Mesendoderm (in vitro differentiated cells): ENCODE measurements at regions not wholly inside any gene's neighbourhood (a gene's known extent, or its start where the extent isn't known, plus 50 kb on each side); places are given as distances from the start of the nearest gene placed in this dataset.
A peak's percentile ranks its signal among the peaks of the same experiment; 100 is the strongest.

Experiments
- DNase-seq: peaks from one replicate; pipeline ENCODE4 v3.0.0; 2013
- H2AK5ac ChIP-seq: 2 replicates; pipeline ENCODE4 v1.6.1; 2013; ENCODE audit warnings: low read length, inconsistent platforms
- H2BK120ac ChIP-seq: 2 replicates; pipeline ENCODE4 v1.6.1; 2013; ENCODE audit warnings: low read depth, mild to moderate bottlenecking, low read length, moderate library complexity, mixed read lengths
- H2BK15ac ChIP-seq: replicated peaks from 2 replicates; pipeline ENCODE4 v1.6.1; 2013; ENCODE audit warnings: low read depth, mild to moderate bottlenecking, moderate library complexity
- H2BK5ac ChIP-seq: 2 replicates; pipeline ENCODE4 v1.6.1; 2013; ENCODE audit warnings: low read length, inconsistent platforms
- H3K18ac ChIP-seq: 2 replicates; pipeline ENCODE4 v1.6.1; 2013; ENCODE audit warnings: mild to moderate bottlenecking, low read length, mixed read lengths
- H3K23ac ChIP-seq: one replicate; pipeline ENCODE4 v1.6.1; 2013; ENCODE audit warnings: low read length
- H3K27ac ChIP-seq: 2 replicates; pipeline ENCODE4 v1.5.1; 2013; ENCODE audit warnings: low read depth, mild to moderate bottlenecking, inconsistent platforms, low read length, moderate library complexity
- H3K27me3 ChIP-seq: 2 replicates; pipeline ENCODE4 v1.6.1; 2013; ENCODE audit warnings: low read length, control low read depth, mild to moderate bottlenecking, inconsistent platforms; ENCODE audit not compliant: insufficient read depth, poor library complexity
- H3K36me3 ChIP-seq: 2 replicates; pipeline ENCODE4 v1.6.1; 2013; ENCODE audit warnings: low read length, inconsistent platforms; ENCODE audit not compliant: control insufficient read depth, insufficient read depth
- H3K4ac ChIP-seq: one replicate; pipeline ENCODE4 v1.6.1; 2013; ENCODE audit warnings: low read depth, mild to moderate bottlenecking, low read length, moderate library complexity
- H3K4me1 ChIP-seq: 2 replicates; pipeline ENCODE4 v1.6.1; 2013; ENCODE audit warnings: low read depth, low read length, inconsistent platforms; ENCODE audit not compliant: control insufficient read depth
- H3K4me2 ChIP-seq: 2 replicates; pipeline ENCODE4 v1.6.1; 2013; ENCODE audit warnings: low read length
- H3K4me3 ChIP-seq: 2 replicates; pipeline ENCODE4 v1.5.1; 2013; ENCODE audit warnings: mild to moderate bottlenecking, low read length
- H3K56ac ChIP-seq: one replicate; pipeline ENCODE4 v1.6.1; 2013; ENCODE audit warnings: low read length
- H3K79me1 ChIP-seq: 2 replicates; pipeline ENCODE4 v1.6.1; 2013; ENCODE audit warnings: low read length, inconsistent platforms
- H3K79me2 ChIP-seq: 2 replicates; pipeline ENCODE4 v1.6.1; 2013; ENCODE audit warnings: mild to moderate bottlenecking, low read length; ENCODE audit not compliant: control insufficient read depth, insufficient read depth
- H3K9ac ChIP-seq: 2 replicates; pipeline ENCODE4 v1.6.1; 2013; ENCODE audit warnings: low read length, inconsistent platforms
- H4K5ac ChIP-seq: one replicate; pipeline ENCODE4 v1.6.1; 2013; ENCODE audit warnings: low read length
- H4K8ac ChIP-seq: one replicate; pipeline ENCODE4 v1.6.1; 2013; ENCODE audit warnings: low read depth, mild to moderate bottlenecking, control low read depth, low read length, moderate library complexity
- WGBS: extraction: QIAGEN DNeasy Blood & Tissue Kit; methylation state at CpG from one replicate; pipeline ENCODE4 v1.1.7; 2013; ENCODE audit warnings: low lambda C conversion rate, missing lambda C conversion rate; ENCODE audit not compliant: insufficient coverage; ENCODE audit errors: extremely low coverage; 5-methylcytosine and 5-hydroxymethylcytosine counted together

DNA sequence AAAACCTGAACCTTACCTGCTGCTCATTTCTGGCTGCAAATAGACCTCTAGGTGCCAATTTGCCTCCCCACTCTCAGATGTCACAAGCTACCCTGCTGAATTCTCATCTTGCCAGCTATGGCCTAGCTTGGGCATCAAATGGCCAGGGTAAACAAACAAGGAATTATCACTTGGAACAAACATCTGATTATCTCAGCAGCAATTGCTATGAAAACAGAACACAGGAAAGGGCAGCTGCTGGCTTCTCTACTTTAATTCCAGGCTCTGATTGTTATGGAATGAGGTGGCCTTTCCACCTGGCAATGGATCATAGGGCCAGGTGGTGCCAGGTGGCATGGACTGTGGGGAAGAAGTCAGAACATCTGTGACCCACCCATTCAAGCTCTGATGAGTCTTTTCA lies 505.1 kb downstream of the TLR4 start:
- Histone ChIP-seq H3K56ac (no peak overlapping the region), H3K4me2 (no peak overlapping the region), H4K8ac (no peak overlapping the region), H3K36me3 (no peaks in the 10 kb centered on the region), H2AK5ac (no peak overlapping the region), H3K18ac (no peak overlapping the region), H3K27ac (no peak overlapping the region), H2BK120ac (no peak overlapping the region), H3K23ac (no peak overlapping the region), H4K5ac (no peak overlapping the region), H3K4me3 (no peak overlapping the region), H3K79me1 (no peaks in the 10 kb centered on the region), H3K27me3 (no peaks in the 10 kb centered on the region), H3K79me2 (no peaks in the 10 kb centered on the region), H3K4me1 (no peaks in the 10 kb centered on the region), H3K9ac (no peak overlapping the region), H2BK5ac (no peak overlapping the region), H3K4ac (no peak overlapping the region), H2BK15ac (no peak overlapping the region)
- DNase-seq = no peak

DNA sequence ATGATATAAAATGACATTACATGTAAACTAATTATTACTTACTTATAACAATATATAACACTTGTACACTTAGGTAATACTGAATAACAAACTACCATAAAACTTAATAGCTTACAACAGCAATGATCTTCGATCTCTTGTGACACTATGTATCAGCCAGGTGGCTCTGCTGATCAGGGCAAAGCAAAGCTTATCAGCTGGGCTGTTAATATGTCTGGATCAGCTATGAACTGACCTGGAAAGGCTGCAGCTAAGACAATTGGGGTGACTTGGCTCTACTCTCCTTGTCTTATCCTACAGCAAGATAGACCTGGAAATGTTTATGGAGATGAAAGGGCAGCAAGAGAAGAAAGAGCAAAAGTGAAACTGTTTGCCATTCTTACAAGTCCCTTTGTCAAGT lies 511.3 kb downstream of the TLR4 start:
- Histone ChIP-seq H3K56ac (no peak overlapping the region), H2BK15ac (no peak overlapping the region), H3K4ac (no peak overlapping the region), H3K79me1 (no peaks in the 10 kb centered on the region), H3K27me3 (no peaks in the 10 kb centered on the region), H3K4me3 (no peak overlapping the region), H3K79me2 (no peaks in the 10 kb centered on the region), H3K36me3 (no peaks in the 10 kb centered on the region), H3K27ac (no peak overlapping the region), H3K23ac (no peak overlapping the region), H3K18ac (no peak overlapping the region), H2BK5ac (no peak overlapping the region), H2BK120ac (no peak overlapping the region), H4K5ac (no peak overlapping the region), H4K8ac (no peak overlapping the region), H2AK5ac (no peak overlapping the region), H3K4me2 (no peak overlapping the region), H3K4me1 (no peaks in the 10 kb centered on the region), H3K9ac (no peak overlapping the region)
- WGBS = no CpG with 5 or more reads among the region's 1 CpG
- DNase-seq = peak; percentile 1

DNA sequence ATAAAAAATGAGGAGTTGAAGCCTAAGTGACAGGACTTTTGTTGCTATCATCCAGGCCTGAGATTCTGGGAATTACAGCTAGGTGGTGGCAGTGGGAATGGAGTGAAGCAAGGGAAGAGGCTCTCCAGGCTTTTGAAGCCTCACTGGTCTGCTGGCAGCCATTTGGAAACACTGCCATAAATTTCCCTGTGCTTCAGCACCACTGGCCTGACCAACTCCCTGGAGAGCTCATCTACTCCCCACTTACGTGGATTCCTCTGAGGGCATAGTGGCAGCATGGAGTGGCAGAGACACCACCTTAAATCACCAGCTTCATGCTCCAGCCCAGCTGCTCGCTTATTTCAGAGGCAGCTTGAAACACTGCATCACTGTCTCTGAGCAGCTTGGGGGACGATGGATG lies 518.2 kb downstream of the TLR4 start:
- Histone ChIP-seq H4K5ac (no peak overlapping the region), H3K27me3 (no peaks in the 10 kb centered on the region), H3K9ac (no peak overlapping the region), H2BK5ac (no peak overlapping the region), H2AK5ac (no peak overlapping the region), H4K8ac (no peak overlapping the region), H3K27ac (no peak overlapping the region), H3K18ac (no peak overlapping the region), H3K4me1 (no peaks in the 10 kb centered on the region), H3K4me3 (no peak overlapping the region), H3K79me1 (no peaks in the 10 kb centered on the region), H3K79me2 (no peaks in the 10 kb centered on the region), H3K23ac (no peak overlapping the region), H3K36me3 (no peaks in the 10 kb centered on the region), H3K4ac (no peak overlapping the region), H3K4me2 (no peak overlapping the region), H2BK15ac (no peak overlapping the region), H2BK120ac (no peak overlapping the region), H3K56ac (no peak overlapping the region)
- no CpG with 5 or more reads among the region's 3 CpGs for WGBS
- peak; percentile 71 for DNase-seq

DNA sequence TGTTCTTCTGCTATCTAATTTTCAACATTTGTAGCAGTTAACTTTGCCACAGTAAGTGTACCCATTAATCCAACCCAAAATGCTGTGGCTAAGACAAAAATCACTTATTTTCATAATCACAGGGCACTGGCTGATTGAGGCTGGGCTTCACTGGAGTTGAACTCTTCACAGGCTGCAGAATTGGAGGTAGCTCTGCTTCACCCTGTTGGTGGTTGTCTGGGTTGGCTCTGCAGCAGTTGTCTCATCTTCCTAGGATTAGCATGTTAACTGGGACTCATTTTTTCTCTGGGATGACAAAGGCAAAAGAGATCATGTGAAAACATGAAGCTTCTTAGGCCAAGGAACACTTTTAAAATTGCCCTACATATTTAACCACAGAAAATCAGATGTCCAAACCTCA lies 518.9 kb downstream of the TLR4 start:
- no peak overlapping the region for H3K27ac ChIP-seq

DNA sequence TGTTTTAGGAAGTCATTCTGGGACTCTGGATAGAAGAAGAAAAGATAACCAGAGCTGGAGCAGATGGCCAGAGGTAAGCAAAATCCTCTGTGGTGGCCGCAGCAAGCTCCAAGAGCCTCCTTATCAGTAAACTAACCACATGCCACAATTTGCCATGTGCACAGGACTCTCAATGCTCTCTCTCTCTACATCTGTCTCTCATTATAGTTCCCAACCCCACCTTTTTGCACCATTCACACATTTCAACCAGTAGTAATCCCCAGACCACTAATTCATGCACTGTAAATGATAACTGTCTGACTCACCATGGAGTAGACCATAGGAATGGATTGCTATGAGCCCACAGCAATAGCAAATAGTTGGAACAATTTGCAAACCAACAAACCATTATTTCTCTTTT lies 526.1 kb downstream of the TLR4 start:
- H3K27ac ChIP-seq = no peak overlapping the region
- no peak overlapping the region for H2AK5ac ChIP-seq
- no peak overlapping the region for H3K18ac ChIP-seq
- H3K9ac ChIP-seq = no peak overlapping the region
- no peaks in the 10 kb centered on the region for H3K79me1 ChIP-seq
- no peak overlapping the region for H4K5ac ChIP-seq
- WGBS = no CpG with 5 or more reads among the region's 1 CpG
- no peaks in the 10 kb centered on the region for H3K36me3 ChIP-seq
- peak; percentile 26 for DNase-seq
- H2BK120ac ChIP-seq = no peak overlapping the region
- no peaks in the 10 kb centered on the region for H3K4me1 ChIP-seq
- no peak overlapping the region for H2BK15ac ChIP-seq
- H3K4me2 ChIP-seq = no peak overlapping the region
- no peak overlapping the region for H3K23ac ChIP-seq
- no peak overlapping the region for H3K56ac ChIP-seq
- no peak overlapping the region for H4K8ac ChIP-seq
- no peaks in the 10 kb centered on the region for H3K79me2 ChIP-seq
- H3K4ac ChIP-seq = no peak overlapping the region
- H3K4me3 ChIP-seq = no peak overlapping the region
- no peaks in the 10 kb centered on the region for H3K27me3 ChIP-seq
- no peak overlapping the region for H2BK5ac ChIP-seq

More for the DNA sequence above, 518.9 kb downstream of the TLR4 start:
- Histone ChIP-seq H3K4ac (no peak overlapping the region), H3K4me1 (no peaks in the 10 kb centered on the region), H3K23ac (no peak overlapping the region), H3K79me1 (no peaks in the 10 kb centered on the region), H3K27me3 (no peaks in the 10 kb centered on the region), H3K56ac (no peak overlapping the region), H3K79me2 (no peaks in the 10 kb centered on the region), H3K18ac (no peak overlapping the region), H2BK120ac (no peak overlapping the region), H2BK5ac (no peak overlapping the region), H2BK15ac (no peak overlapping the region), H3K36me3 (no peaks in the 10 kb centered on the region), H3K9ac (no peak overlapping the region), H3K4me2 (no peak overlapping the region), H4K8ac (no peak overlapping the region), H3K4me3 (no peak overlapping the region), H2AK5ac (no peak overlapping the region), H4K5ac (no peak overlapping the region)
- no peak for DNase-seq

DNA sequence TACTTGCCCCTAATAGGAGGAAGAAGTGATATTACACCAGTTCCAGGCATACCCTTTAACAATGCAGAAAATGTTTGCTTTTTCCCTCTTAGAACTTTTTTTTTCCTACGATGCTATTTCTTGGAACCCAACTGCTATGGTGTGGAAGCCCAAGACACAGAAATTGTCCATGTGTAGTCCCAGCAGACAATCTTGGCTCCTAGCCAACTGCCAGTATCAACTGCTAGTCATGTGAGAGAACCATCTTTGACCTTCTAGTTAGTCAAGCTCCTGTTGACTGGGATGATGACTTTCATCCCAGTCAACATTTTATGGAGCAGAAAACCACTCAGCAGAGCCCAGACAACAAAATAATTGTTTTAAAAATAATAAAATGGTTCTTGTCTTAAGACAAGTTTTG lies 532.4 kb downstream of the TLR4 start:
- no CpG with 5 or more reads among the region's 1 CpG for WGBS
- Histone ChIP-seq H3K4me3 (no peak overlapping the region), H2BK120ac (no peak overlapping the region), H3K4me2 (no peak overlapping the region), H3K9ac (no peak overlapping the region), H2AK5ac (no peak overlapping the region), H3K27ac (no peak overlapping the region), H3K79me1 (no peaks in the 10 kb centered on the region), H3K79me2 (no peaks in the 10 kb centered on the region), H3K36me3 (no peaks in the 10 kb centered on the region), H3K18ac (no peak overlapping the region), H4K5ac (no peak overlapping the region), H3K56ac (no peak overlapping the region), H4K8ac (no peak overlapping the region), H2BK15ac (no peak overlapping the region), H3K23ac (no peak overlapping the region), H3K27me3 (no peaks in the 10 kb centered on the region), H2BK5ac (no peak overlapping the region), H3K4ac (no peak overlapping the region), H3K4me1 (no peaks in the 10 kb centered on the region)
- no peak for DNase-seq
